ENCODE measurements at regions not wholly inside any gene's neighbourhood (a gene's known extent, or its start where the extent isn't known, plus 50 kb on each side); places are given as distances from the start of the nearest gene placed in this dataset.

DNA sequence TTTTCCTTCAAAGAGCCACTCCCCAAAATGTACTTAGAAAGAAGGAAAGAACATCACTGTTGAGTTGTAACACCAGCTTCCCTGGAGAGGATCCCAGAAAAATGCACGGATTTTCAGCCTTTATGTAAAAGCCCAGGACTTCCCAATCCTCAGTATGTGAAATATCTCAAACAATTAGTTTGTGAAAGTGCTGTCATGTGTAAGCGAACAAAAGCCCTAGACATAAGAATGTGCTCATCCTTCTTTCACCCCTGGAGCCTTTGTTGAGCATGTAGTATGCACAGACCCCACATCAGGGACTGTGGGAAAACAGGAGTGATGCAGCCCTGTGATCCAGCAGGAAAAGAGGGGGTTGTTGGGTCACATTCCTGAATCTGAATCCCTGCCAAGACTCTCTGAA is 441.4 kb upstream of the ZNF507 start:
- no peak for DNase-seq

- no peak for DNase-seq
Measured at GRCh38 chr19:31906111-31906871, 439.1 kb upstream of the ZNF507 start.

- DNase-seq = no peak
Measured at GRCh38 chr19:31907661-31908060, 437.7 kb upstream of the ZNF507 start.

GRCh38 chr19:31908080-31908479 is 437.3 kb upstream of the ZNF507 start:
- DNase-seq = no peak

DNA sequence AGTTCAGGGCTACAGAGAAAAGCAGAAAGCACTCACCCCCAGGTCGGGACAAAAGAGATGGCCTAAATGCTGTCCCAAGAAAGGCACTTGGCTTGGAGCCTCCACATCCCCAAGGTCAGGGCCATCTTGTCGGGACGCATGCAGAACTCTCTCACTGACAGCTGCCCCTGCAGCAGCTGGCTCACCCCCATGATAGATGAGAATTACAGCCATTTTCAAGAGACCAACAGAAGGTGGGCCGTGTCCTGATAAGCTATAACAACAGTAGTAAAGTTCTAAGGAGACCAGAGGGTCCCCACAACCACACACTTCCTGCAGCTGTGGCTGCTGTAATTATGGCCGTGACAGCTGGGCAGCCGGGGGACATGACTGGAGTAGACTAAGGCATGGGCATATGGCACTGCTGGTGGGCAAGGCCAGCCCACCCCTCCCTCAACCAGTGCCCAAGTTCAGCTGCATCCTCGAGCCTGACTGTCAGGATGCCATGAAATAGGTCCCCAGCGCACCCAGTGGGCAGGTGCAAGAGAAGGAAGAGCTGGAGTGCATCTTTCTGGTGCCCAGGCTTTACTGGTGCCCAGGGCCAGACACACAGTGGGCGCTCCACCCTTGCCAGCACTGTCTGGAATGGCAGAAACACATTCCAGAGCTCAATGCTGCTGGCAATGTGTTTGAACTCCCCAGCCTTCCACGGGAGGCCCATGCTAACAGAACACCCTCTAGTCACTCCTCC is 436.7 kb upstream of the ZNF507 start:
- DNase-seq = no peak

DNA sequence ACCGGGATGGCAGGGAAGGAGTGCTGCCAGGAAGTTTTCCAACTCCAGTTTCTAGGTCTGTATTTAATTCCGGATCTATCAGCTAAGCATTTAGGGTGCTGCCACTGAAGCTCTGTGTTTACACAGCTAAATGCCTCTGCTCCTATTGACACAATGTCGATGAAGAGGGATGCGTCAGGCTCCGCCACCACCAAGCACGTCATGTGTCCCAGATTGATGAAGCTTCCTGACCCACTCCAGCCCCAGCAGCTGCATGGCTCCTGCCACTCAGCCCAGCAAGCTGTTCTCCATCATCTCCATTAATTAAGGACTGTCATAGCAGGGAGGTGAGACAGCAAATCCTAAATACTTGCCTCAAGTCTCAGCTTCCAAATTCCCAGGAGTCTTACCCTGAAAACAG is 435.2 kb upstream of the ZNF507 start:
- DNase-seq = no peak

GRCh38 chr19:31911577-31911976 is 433.8 kb upstream of the ZNF507 start:
- DNase-seq = no peak

- no peak for DNase-seq
Measured at GRCh38 chr19:31913103-31913661, 432.2 kb upstream of the ZNF507 start.

DNA sequence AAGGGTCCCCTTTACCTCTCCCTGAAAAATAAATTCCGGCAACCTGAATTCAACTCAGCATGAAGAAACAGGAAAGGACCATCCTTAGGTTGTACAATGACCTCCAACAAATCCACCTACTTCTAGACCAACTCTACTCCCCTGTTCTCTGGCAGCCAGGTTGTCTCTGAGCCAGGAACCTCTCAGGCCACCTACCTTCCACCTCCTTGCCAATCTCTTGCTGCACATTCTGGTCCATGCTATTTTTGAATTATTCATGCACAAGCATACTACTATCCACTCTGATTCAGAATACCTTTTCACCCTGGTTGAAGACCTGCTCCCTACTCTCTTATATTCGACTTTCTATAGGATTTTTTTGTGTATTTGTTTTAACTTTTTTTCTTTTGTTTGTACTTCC is 415.0 kb upstream of the ZNF507 start:
- no peak for DNase-seq

DNA sequence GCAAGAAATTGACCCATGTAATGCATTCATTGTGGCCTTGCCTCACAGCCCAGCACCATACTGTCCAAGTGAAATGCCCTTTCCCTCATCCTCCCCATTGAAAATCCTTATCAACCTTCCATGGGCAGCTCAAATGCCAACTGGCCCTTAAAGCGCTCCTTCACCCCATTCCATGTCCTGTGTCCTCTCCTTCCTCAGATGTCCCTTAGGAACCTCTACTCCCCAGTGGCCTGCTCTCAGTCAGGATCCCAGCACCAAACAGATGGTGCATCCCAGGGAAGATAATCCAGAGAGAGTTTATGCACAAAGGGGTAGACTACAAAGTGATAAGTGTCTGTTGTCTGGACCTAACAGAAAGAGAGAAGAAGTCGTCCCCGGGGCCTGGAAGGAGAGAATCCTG is 407.4 kb upstream of the ZNF507 start:
- no peak for DNase-seq

DNA sequence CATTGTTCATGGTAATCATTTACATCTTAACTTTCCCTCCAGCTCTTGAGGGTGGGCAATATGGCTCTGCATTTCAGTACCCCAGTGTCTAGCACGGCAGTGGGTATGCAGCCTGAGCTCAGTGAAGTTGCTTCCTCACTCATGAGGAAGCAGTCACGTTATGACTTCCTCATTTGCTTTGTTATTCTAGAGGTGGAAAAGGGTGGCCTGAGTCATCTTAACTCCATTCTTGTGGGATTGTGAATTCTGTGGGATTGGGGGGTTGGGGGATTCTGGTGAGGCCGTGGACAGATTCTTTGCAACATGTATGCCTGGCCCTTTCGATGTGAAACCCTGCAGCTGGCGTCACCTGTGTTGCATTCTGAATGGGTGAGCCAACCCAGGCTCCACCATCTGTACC is 406.7 kb upstream of the ZNF507 start:
- DNase-seq = no peak

- no peak for DNase-seq
Measured at GRCh38 chr19:31940396-31940795, 405.0 kb upstream of the ZNF507 start.

GRCh38 chr19:31943191-31943661 is 402.2 kb upstream of the ZNF507 start:
- no peak for DNase-seq

DNA sequence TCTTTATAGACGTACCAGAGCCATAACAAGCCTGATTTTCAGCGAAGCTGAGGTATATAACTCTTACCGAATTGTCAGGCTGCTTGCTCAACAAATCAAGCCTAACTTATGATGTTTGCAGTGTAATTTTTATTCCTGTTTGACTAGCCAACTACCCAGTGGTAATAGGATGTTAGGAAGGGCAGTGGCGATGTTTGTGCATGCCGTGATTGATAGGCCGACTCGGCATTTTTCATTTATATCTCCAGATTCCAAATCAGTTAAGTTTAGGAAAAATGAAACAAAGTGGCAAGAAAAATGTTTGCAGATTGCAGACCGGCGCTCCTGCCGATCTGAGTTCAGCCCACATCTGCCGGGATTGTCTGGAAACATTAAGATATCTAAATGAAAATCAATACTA is 401.6 kb upstream of the ZNF507 start:
- no peak for DNase-seq

DNA sequence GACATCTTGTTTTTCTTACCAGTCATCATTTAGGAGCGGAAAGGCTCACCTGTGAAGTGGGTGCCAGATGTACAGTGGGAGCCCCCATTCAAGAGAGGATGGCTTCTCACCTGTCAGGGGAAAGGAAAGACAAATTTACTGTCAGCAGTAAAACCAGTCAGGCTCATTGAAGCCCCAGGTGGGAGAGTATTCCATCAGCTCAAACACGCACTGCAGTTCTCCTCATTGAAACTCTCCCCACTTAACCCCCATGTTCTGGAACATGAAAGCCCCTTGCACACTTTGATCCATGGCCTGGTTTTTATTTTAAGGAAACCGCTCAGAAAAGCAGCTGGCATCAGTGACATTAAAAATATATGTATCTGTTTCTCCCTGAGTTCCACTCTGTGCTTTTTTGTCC is 401.1 kb upstream of the ZNF507 start:
- no peak for DNase-seq

- DNase-seq = no peak
Measured at GRCh38 chr19:31946491-31946890, 398.9 kb upstream of the ZNF507 start.

- DNase-seq = no peak
Measured at GRCh38 chr19:31947436-31948115, 397.8 kb upstream of the ZNF507 start.

DNA sequence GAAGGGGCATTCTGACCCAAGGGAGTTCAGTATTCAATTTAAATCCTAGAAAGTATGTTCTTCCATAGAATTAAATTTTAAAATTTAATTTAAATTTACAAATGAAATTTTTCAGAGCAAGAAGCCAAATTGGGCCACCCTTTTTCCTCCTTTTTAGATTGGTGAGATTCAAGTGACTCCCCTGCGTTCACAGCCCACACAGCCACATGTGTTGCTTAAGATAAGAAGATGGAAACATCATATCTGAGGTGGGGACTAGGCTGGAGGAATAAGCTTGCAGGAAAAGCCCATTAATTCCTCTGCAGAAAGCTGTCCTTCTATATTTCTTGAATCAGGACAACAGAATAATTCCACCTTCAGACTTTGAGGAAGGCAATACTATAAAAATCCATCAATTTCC is 392.7 kb upstream of the ZNF507 start:
- no peak for DNase-seq

DNA sequence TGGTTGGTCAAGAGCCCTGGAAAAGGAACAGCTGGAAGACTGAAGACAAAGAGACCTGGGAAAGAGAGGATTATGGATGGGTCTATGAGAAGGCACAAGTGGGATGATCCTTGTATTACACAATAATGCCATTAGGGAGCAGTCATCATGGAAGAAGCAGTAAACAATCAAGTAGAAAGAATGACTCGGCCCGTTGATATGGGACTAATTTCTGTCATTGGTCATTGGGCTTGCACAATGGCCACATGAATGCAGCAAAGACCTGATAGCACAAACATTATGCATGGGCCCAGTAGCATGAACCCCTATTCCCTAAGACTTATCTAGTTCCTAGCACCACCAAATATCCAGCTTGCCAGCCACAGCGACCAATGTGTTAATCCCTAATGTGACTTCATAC is 390.3 kb upstream of the ZNF507 start:
- DNase-seq = no peak

GRCh38 chr19:31955884-31956283 is 389.5 kb upstream of the ZNF507 start:
- no peak for DNase-seq

DNA sequence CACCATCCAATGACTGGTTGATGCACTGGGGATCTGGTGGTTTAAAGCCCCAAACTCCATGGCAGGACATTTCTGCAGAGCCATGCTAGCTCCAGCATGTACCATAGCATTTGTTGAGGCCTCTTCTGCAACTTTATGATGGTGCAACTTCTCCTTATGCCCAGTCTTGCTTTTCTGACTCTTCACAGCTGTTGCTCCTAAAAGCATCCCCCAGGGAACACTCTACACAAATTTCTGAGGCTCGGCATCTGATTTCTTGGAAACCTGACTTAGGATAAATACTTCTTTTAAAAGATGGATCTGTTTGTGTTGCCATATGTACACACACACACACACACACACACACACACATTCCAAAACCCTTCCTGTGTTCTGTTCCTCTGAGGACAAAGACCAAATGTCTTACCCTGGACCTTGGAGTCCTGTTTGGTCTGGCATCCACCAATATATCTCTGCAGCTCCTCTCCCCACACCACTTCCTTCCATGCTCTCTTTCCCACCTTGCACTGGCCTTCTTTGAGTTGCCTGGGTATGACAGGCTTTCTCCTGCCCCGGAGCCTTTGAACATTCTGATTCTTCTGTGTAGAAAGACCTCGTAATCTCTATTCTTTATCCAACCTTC is 388.5 kb upstream of the ZNF507 start:
- DNase-seq = no peak

DNA sequence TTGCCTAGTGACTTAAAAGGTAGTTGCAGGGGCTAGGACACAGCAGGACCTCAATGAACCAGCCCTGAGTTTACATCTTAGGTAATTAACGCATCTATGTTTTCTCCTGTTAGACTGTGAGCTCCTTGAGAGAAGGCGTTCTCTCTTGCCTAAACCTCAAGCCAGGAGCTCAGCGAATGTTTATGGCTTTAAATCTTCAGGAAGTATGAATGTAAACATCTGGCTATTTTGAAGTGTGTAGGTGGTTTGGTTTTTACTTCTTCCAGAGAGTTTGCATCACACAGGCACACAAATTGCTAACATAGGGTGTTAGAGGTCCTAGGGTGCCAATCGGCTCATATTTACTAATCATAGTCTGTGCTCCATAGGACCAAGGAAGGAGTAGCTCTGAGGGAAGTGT is 387.7 kb upstream of the ZNF507 start:
- no peak for DNase-seq

DNA sequence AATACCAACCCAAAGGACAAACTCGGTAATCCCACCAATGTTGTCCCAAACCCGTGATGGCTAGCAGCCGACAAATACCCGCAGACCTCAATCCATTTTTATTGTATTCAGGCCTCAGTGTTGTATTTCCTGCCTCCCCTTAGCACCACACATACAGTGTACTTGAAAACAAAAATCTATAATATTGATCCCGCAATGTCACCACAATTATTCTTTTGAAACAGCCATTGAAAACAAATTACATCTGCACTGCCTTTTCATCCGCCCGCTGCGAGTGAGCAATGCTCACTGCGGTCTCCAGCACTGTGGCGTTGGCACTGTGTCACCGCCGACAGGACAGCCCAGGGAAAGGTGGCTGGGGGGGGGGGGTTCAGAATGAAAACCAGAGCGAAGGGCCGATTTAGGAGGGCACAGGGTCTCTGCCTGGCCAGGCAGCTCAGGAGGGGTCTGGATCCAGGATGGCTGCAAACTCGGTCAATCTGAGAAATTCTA is 385.8 kb upstream of the ZNF507 start:
- no peak for DNase-seq

Measured in stimulated activated CD4-positive, alpha-beta T cell treated with anti-CD3 and anti-CD28 coated beads, Interleukin-15, amount 100 ng/mL, for 24 hours (primary cell).